G401.6 (cell line): ENCODE measurements at regions not wholly inside any gene's neighbourhood (a gene's known extent, or its start where the extent isn't known, plus 50 kb on each side); places are given as distances from the start of the nearest gene placed in this dataset.
"Not testable (repeated sequence)": the region's sequence is repeated elsewhere in the genome, so short reads cannot be mapped to it uniquely, and the experiment has no call there.

Experiments used
- FAIRE-seq: peaks from 2 replicates; lab custom pipeline; 2012; peaks lifted over from hg19 to GRCh38; lab: Jason Lieb, UNC

- no peak for FAIRE-seq
These were observed 55.2 kb downstream of the GCC1 start for GRCh38 chr7:127530148-127530547.

GRCh38 chr7:127527561-127527960 is 57.8 kb downstream of the GCC1 start:
- FAIRE-seq, result no peak

GRCh38 chr7:127525866-127526480 is 59.4 kb downstream of the GCC1 start:
- no peak for FAIRE-seq

GRCh38 chr7:127516320-127516719 is 69.1 kb downstream of the GCC1 start:
- FAIRE-seq, result no peak

- FAIRE-seq, result peak; percentile 51
These were observed 70.9 kb downstream of the GCC1 start for GRCh38 chr7:127514499-127514898.

GRCh38 chr7:127513311-127513710 is 72.1 kb downstream of the GCC1 start:
- no peak for FAIRE-seq

GRCh38 chr7:127512663-127513062 is 72.7 kb downstream of the GCC1 start:
- FAIRE-seq, result no peak

- FAIRE-seq, result no peak
These were observed 80.7 kb downstream of the GCC1 start for GRCh38 chr7:127504715-127505114.

- peak; percentile 21 for FAIRE-seq
These were observed 83.6 kb downstream of the GCC1 start for GRCh38 chr7:127501817-127502216.

- FAIRE-seq, result no peak
These were observed 94.9 kb upstream of the ZNF800 start for GRCh38 chr7:127487381-127487780.

GRCh38 chr7:127486654-127487053 is 94.1 kb upstream of the ZNF800 start:
- no peak for FAIRE-seq

GRCh38 chr7:127485482-127485881 is 93.0 kb upstream of the ZNF800 start:
- no peak for FAIRE-seq

GRCh38 chr7:127484954-127485353 is 92.4 kb upstream of the ZNF800 start:
- no peak for FAIRE-seq

GRCh38 chr7:127478461-127478860 is 86.0 kb upstream of the ZNF800 start:
- no peak for FAIRE-seq

GRCh38 chr7:127478024-127478355 is 85.5 kb upstream of the ZNF800 start:
- no peak for FAIRE-seq

- FAIRE-seq, result no peak
These were observed 85.0 kb upstream of the ZNF800 start for GRCh38 chr7:127477295-127478023.

- FAIRE-seq, result no peak
These were observed 84.1 kb upstream of the ZNF800 start for GRCh38 chr7:127476618-127477017.

- FAIRE-seq, result no peak
These were observed 81.9 kb upstream of the ZNF800 start for GRCh38 chr7:127474457-127474856.

- FAIRE-seq, result no peak
These were observed 80.9 kb upstream of the ZNF800 start for GRCh38 chr7:127473409-127473808.

- no peak for FAIRE-seq
These were observed 67.6 kb upstream of the ZNF800 start for GRCh38 chr7:127460077-127460476.

GRCh38 chr7:127451258-127451657 is 58.8 kb upstream of the ZNF800 start:
- not testable (repeated sequence) for FAIRE-seq

GRCh38 chr7:127448566-127448965 is 56.1 kb upstream of the ZNF800 start:
- no peak for FAIRE-seq

GRCh38 chr7:127447326-127447945 is 54.9 kb upstream of the ZNF800 start:
- FAIRE-seq, result peak; percentile 68

GRCh38 chr7:127446842-127447241 is 54.3 kb upstream of the ZNF800 start:
- no peak for FAIRE-seq
